ENCODE measurements at regions not wholly inside any gene's neighbourhood (a gene's known extent, or its start where the extent isn't known, plus 50 kb on each side); places are given as distances from the start of the nearest gene placed in this dataset.

DNA sequence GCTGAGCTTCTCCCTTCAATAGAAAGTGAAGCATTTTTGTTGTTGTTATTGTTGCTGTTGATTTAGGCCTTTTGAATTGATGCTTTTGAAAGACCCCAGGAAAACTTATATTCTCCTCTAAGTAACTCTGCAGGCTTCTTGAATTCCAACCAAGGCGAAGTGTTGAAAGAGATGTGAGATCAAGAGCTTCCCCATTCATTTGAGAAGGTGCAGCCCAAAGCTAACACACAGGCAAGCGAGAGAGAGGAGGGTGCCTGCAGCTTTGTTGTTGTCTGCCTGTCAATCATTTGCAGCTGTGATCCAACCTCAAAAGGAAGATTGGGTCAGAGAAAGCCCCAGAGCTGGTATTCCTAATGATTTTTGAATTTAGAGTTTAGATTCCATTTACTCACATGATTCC is 963.6 kb upstream of the CNTNAP5 start:
- H3K9me2 ChIP-seq (ENCODE audit: insufficient read depth) = no peaks in the 10 kb centered on the region
- H3K27ac ChIP-seq = no peak overlapping the region
- no peak for TF ChIP-seq EZH2phosphoT487 (IDR thresholded peaks at IDR 0.05; ENCODE audit: insufficient read depth, low read depth)
- no peak for TF ChIP-seq EZH2 (IDR thresholded peaks at IDR 0.05; ENCODE audit: insufficient read depth, poor library complexity, severe bottlenecking)
- H2AFZ ChIP-seq = no peak overlapping the region
- no peaks in the 10 kb centered on the region for H3K79me2 ChIP-seq (ENCODE audit: insufficient read depth)
- no peaks in the 10 kb centered on the region for H3K9me3 ChIP-seq (ENCODE audit: low read depth)
- H3K9ac ChIP-seq = no peak overlapping the region
- H3F3A ChIP-seq (ENCODE audit: insufficient read depth) = no peaks in the 10 kb centered on the region
- no peak overlapping the region for H3K4me2 ChIP-seq (ENCODE audit: unreplicated experiment)
- no peaks in the 10 kb centered on the region for H3K4me1 ChIP-seq (ENCODE audit: insufficient read depth)
- H3K27me3 ChIP-seq (replicated peaks; ENCODE audit: insufficient read depth) = no peaks in the 10 kb centered on the region
- in situ Hi-C loops (cut with MboI) = no loop called here
- 25 to 26% methylated on average over 2 of the region's 2 CpGs for WGBS, 2 experiments (ENCODE audit: low coverage in 1 of 2, low lambda C conversion rate in 2 of 2, missing lambda C conversion rate in 2 of 2)
- no peaks in the 10 kb centered on the region for H4K20me1 ChIP-seq (ENCODE audit: insufficient read depth)
- no peak for DNase-seq
- H3K4me3 ChIP-seq = no peak overlapping the region
- no peaks in the 10 kb centered on the region for H3K36me3 ChIP-seq (ENCODE audit: low read depth)

DNA sequence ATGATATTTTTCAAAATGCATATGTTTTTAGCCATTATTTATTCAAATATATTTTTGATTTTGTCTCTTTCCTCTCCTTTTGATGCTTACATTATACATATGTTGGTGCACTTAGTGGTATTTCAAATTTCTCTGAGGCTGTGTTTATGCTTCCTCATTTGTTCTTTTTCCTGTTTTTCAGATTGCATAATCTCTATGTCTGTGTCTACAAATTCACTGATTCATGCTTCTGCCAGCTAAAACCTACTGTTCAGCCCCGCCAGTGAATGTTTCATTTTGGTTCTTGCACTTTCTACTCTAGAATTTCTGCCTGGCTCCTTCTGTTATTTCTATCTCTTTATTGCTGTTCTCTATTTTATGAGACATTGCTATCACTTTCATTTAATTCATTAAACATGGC is 951.7 kb upstream of the CNTNAP5 start:
- no peak for TF ChIP-seq EZH2 (IDR thresholded peaks at IDR 0.05; ENCODE audit: insufficient read depth, poor library complexity, severe bottlenecking)
- TF ChIP-seq EZH2phosphoT487 (IDR thresholded peaks at IDR 0.05; ENCODE audit: insufficient read depth, low read depth) = no peak
- Histone ChIP-seq H3K36me3 (ENCODE audit: low read depth) (no peaks in the 10 kb centered on the region), H3F3A (ENCODE audit: insufficient read depth) (no peaks in the 10 kb centered on the region), H3K4me2 (ENCODE audit: unreplicated experiment) (no peak overlapping the region), H4K20me1 (ENCODE audit: insufficient read depth) (no peaks in the 10 kb centered on the region), H3K27ac (no peak overlapping the region), H3K4me1 (ENCODE audit: insufficient read depth) (no peaks in the 10 kb centered on the region), H2AFZ (no peak overlapping the region), H3K79me2 (ENCODE audit: insufficient read depth) (no peaks in the 10 kb centered on the region), H3K4me3 (no peak overlapping the region), H3K27me3 (replicated peaks; ENCODE audit: insufficient read depth) (no peaks in the 10 kb centered on the region), H3K9me3 (ENCODE audit: low read depth) (no peaks in the 10 kb centered on the region), H3K9ac (no peak overlapping the region), H3K9me2 (ENCODE audit: insufficient read depth) (no peaks in the 10 kb centered on the region)
- in situ Hi-C loops (cut with MboI) = no loop called here
- no peak for DNase-seq
- 0% methylated on average over 1 of the region's 1 CpG for WGBS, 2 experiments (ENCODE audit: low coverage in 1 of 2, low lambda C conversion rate in 2 of 2, missing lambda C conversion rate in 2 of 2)

DNA sequence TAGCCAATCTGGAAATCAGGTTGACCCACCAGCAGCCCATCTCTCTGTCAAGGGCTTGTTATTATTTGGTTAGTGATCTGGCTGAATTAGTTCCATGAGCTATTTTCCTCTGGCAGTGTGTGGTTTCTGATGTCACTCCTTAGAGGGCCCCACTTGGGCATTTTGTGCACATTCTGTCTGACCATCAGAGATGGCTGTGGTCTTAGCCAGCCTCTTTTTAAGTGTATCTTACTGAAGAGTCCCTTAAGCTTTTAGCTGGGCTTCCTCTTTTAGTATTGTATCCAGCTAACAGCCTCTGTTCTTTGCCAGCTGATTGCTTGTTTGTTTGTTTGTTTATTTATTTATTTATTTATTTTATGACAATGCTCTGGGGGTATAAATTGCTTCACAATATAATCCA is 951.1 kb upstream of the CNTNAP5 start:
- H3K27me3 ChIP-seq (replicated peaks; ENCODE audit: insufficient read depth) = no peaks in the 10 kb centered on the region
- no peak overlapping the region for H3K9ac ChIP-seq
- no peak overlapping the region for H3K4me3 ChIP-seq
- no peaks in the 10 kb centered on the region for H3K4me1 ChIP-seq (ENCODE audit: insufficient read depth)
- no peak overlapping the region for H3K27ac ChIP-seq
- DNase-seq = no peak
- TF ChIP-seq EZH2 (IDR thresholded peaks at IDR 0.05; ENCODE audit: insufficient read depth, poor library complexity, severe bottlenecking) = no peak
- TF ChIP-seq EZH2phosphoT487 (IDR thresholded peaks at IDR 0.05; ENCODE audit: insufficient read depth, low read depth) = no peak
- H3K79me2 ChIP-seq (ENCODE audit: insufficient read depth) = no peaks in the 10 kb centered on the region
- no peaks in the 10 kb centered on the region for H4K20me1 ChIP-seq (ENCODE audit: insufficient read depth)
- H3K9me2 ChIP-seq (ENCODE audit: insufficient read depth) = no peaks in the 10 kb centered on the region
- no peaks in the 10 kb centered on the region for H3K9me3 ChIP-seq (ENCODE audit: low read depth)
- H3K36me3 ChIP-seq (ENCODE audit: low read depth) = no peaks in the 10 kb centered on the region
- H3K4me2 ChIP-seq (ENCODE audit: unreplicated experiment) = no peak overlapping the region
- H3F3A ChIP-seq (ENCODE audit: insufficient read depth) = no peaks in the 10 kb centered on the region
- no peak overlapping the region for H2AFZ ChIP-seq
- in situ Hi-C loops (cut with MboI) = no loop called here

DNA sequence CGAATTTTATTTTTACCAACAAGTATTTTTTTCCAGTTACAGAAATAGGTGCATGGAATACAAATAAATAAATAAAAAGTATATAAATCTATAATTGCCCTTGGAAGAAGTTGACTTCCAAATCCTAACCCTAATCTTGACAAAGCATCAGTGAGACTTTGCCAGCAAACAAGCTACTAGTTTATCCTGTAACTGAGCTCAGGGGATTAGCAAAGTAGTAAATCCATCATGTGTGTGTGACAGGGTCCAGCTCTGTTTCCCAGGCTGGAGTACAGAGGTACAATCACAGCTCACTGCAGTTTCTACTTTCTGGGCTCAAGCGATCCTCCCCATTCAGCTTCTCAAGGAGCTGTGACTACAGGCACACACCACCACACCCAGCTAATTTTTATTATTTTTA is 948.0 kb upstream of the CNTNAP5 start:
- Histone ChIP-seq H3K27ac (no peak overlapping the region), H2AFZ (no peak overlapping the region), H3K9me3 (ENCODE audit: low read depth) (no peaks in the 10 kb centered on the region), H3K79me2 (ENCODE audit: insufficient read depth) (no peaks in the 10 kb centered on the region), H4K20me1 (ENCODE audit: insufficient read depth) (no peaks in the 10 kb centered on the region), H3K9me2 (ENCODE audit: insufficient read depth) (no peaks in the 10 kb centered on the region), H3K4me3 (no peak overlapping the region), H3K27me3 (replicated peaks; ENCODE audit: insufficient read depth) (no peaks in the 10 kb centered on the region), H3K4me1 (ENCODE audit: insufficient read depth) (no peaks in the 10 kb centered on the region), H3K36me3 (ENCODE audit: low read depth) (no peaks in the 10 kb centered on the region), H3K4me2 (ENCODE audit: unreplicated experiment) (no peak overlapping the region), H3F3A (ENCODE audit: insufficient read depth) (no peaks in the 10 kb centered on the region), H3K9ac (no peak overlapping the region)
- TF ChIP-seq EZH2 (IDR thresholded peaks at IDR 0.05; ENCODE audit: insufficient read depth, poor library complexity, severe bottlenecking) = no peak
- no peak for TF ChIP-seq EZH2phosphoT487 (IDR thresholded peaks at IDR 0.05; ENCODE audit: insufficient read depth, low read depth)
- 30 to 33% methylated on average over 2 of the region's 2 CpGs for WGBS, 2 experiments (ENCODE audit: low coverage in 1 of 2, low lambda C conversion rate in 2 of 2, missing lambda C conversion rate in 2 of 2)
- no peak for DNase-seq
- in situ Hi-C loops (cut with MboI) = no loop called here

DNA sequence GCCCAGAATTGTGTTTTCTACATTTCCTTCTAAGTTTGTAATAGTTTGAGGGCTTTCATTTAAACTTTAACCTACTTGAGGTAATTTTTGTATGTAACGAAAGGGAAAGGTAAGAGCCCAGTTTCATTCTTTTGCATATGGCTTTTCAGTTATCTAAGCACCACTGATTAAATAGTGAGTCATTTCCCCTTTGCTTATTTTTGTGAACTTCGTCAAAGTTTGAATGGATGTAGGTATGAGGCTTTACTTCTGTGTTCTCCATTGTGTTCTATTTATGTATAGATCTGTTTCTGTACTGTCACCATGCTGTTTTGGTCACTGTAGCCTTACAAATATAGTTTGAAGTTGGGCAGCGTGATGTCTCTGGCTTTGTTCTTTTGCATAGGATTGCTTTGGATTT is 944.8 kb upstream of the CNTNAP5 start:
- Histone ChIP-seq H3K9me3 (ENCODE audit: low read depth) (no peaks in the 10 kb centered on the region), H3K4me3 (no peak overlapping the region), H3K27me3 (replicated peaks; ENCODE audit: insufficient read depth) (no peaks in the 10 kb centered on the region), H3F3A (ENCODE audit: insufficient read depth) (no peaks in the 10 kb centered on the region), H4K20me1 (ENCODE audit: insufficient read depth) (no peaks in the 10 kb centered on the region), H3K4me2 (ENCODE audit: unreplicated experiment) (no peak overlapping the region), H3K4me1 (ENCODE audit: insufficient read depth) (no peaks in the 10 kb centered on the region), H3K27ac (no peak overlapping the region), H2AFZ (no peak overlapping the region), H3K79me2 (ENCODE audit: insufficient read depth) (no peaks in the 10 kb centered on the region), H3K9ac (no peak overlapping the region), H3K9me2 (ENCODE audit: insufficient read depth) (no peaks in the 10 kb centered on the region), H3K36me3 (ENCODE audit: low read depth) (no peaks in the 10 kb centered on the region)
- WGBS, 2 experiments (ENCODE audit: low coverage in 1 of 2, low lambda C conversion rate in 2 of 2, missing lambda C conversion rate in 2 of 2) = 28 to 34% methylated on average over 3 of the region's 3 CpGs
- no peak for DNase-seq
- TF ChIP-seq EZH2 (IDR thresholded peaks at IDR 0.05; ENCODE audit: insufficient read depth, poor library complexity, severe bottlenecking) = no peak
- in situ Hi-C loops (cut with MboI) = no loop called here
